ENCODE measurements at regions not wholly inside any gene's neighbourhood (a gene's known extent, or its start where the extent isn't known, plus 50 kb on each side); places are given as distances from the start of the nearest gene placed in this dataset.

DNA sequence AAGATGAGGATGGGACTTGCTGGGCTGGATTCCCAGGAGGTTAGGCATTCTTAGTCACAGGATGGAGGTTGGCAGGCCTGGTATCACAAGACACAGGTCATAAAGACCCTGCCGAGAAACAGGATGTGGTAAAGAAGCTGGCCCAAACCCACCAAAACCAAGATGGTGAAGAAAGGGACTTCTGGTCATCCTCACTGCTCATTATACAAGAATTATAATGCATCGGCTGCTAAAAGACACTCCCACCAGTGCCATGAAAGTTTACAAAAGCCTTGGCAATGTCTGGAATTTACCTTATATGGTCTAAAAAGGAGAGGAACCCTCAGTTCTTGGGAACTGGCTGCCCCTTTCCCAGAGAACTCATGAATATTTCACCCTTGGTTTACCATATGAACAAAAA, 345.5 kb upstream of the POM121L12 start:
- WGBS, result 74% methylated on average over 2 of the region's 2 CpGs
- Histone ChIP-seq H2AFZ (ENCODE audit: low read depth, low read length) (no peak overlapping the region), H3K9ac (ENCODE audit: low read length) (no peak overlapping the region), H2BK5ac (ENCODE audit: low read depth, low read length, poor library complexity, severe bottlenecking) (no peak overlapping the region), H3K36me3 (ENCODE audit: control insufficient read depth in 1 of 2, insufficient read depth in 2 of 2, low read depth in 1 of 2, low read length in 2 of 2) (no peaks in the 10 kb centered on the region), H2AK5ac (ENCODE audit: low read length, severe bottlenecking) (no peak overlapping the region), H3K79me1 (replicated peaks; ENCODE audit: low read length, poor library complexity, severe bottlenecking) (no peaks in the 10 kb centered on the region), H3K4me2 (ENCODE audit: low read length, poor library complexity, severe bottlenecking) (no peak overlapping the region), H2BK15ac (ENCODE audit: low read depth, poor library complexity, severe bottlenecking) (no peak overlapping the region), H2BK120ac (ENCODE audit: low read depth, low read length) (no peak overlapping the region), H3K4ac (ENCODE audit: low read depth in 1 of 2, low read length in 2 of 2) (no peak overlapping the region), H3K14ac (ENCODE audit: low read length in 2 of 2) (no peak overlapping the region), H3K4me3 (ENCODE audit: insufficient read depth in 1 of 2, low read depth in 1 of 2, low read length in 2 of 2) (no peak overlapping the region), H2BK12ac (ENCODE audit: low read length in 2 of 2) (no peak overlapping the region), H3K18ac (ENCODE audit: low read depth in 1 of 2, low read length in 2 of 2) (no peak overlapping the region), H4K8ac (ENCODE audit: low read length) (no peak overlapping the region), H3K9me3 (ENCODE audit: control insufficient read depth, low read length) (peaks cover 4% of the 10 kb centered on the region), H3K27ac (ENCODE audit: low read length, poor library complexity, severe bottlenecking) (no peak overlapping the region), H4K91ac (ENCODE audit: low read length) (no peak overlapping the region), H3K4me1 (ENCODE audit: control insufficient read depth, insufficient read depth, low read depth, low read length) (no peaks in the 10 kb centered on the region), H3K27me3 (ENCODE audit: control insufficient read depth in 1 of 2, insufficient read depth in 1 of 2, low read length in 2 of 2) (no peaks in the 10 kb centered on the region), H3K23ac (ENCODE audit: low read length in 2 of 2) (no peak overlapping the region)
- DNase-seq, result no peak

DNA sequence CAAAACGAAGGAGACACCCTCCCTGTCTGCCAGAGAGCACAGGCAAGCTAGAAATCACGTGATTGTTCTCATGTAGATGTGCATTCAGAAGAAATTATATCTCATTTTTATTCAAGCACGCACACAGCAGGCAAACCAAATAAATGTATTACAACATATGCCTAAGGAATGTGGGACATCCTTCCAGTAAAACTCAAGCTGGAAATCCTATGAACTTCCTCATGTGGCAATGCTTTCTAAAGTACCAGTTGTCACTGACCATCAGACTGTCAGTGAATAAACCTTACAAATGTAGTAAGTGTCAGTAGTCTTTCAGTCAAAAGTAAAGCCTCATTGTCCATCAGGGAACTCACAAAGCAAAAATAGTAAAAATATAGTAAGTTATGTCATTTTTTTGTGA, 350.1 kb upstream of the POM121L12 start:
- Histone ChIP-seq H2BK5ac (ENCODE audit: low read depth, low read length, poor library complexity, severe bottlenecking) (no peak overlapping the region), H3K9me3 (ENCODE audit: control insufficient read depth, low read length) (peaks cover 8% of the 10 kb centered on the region), H3K4me2 (ENCODE audit: low read length, poor library complexity, severe bottlenecking) (no peak overlapping the region), H2BK15ac (ENCODE audit: low read depth, poor library complexity, severe bottlenecking) (no peak overlapping the region), H2BK120ac (ENCODE audit: low read depth, low read length) (no peak overlapping the region), H4K8ac (ENCODE audit: low read length) (no peak overlapping the region), H2BK12ac (ENCODE audit: low read length in 2 of 2) (no peak overlapping the region), H3K23ac (ENCODE audit: low read length in 2 of 2) (no peak overlapping the region), H3K9ac (ENCODE audit: low read length) (no peak overlapping the region), H3K4ac (ENCODE audit: low read depth in 1 of 2, low read length in 2 of 2) (no peak overlapping the region), H2AFZ (ENCODE audit: low read depth, low read length) (no peak overlapping the region), H3K14ac (ENCODE audit: low read length in 2 of 2) (no peak overlapping the region), H3K18ac (ENCODE audit: low read depth in 1 of 2, low read length in 2 of 2) (no peak overlapping the region), H3K4me1 (ENCODE audit: control insufficient read depth, insufficient read depth, low read depth, low read length) (no peaks in the 10 kb centered on the region), H3K27me3 (ENCODE audit: control insufficient read depth in 1 of 2, insufficient read depth in 1 of 2, low read length in 2 of 2) (no peaks in the 10 kb centered on the region), H3K79me1 (replicated peaks; ENCODE audit: low read length, poor library complexity, severe bottlenecking) (no peaks in the 10 kb centered on the region), H3K4me3 (ENCODE audit: insufficient read depth in 1 of 2, low read depth in 1 of 2, low read length in 2 of 2) (no peak overlapping the region), H4K91ac (ENCODE audit: low read length) (no peak overlapping the region), H3K36me3 (ENCODE audit: control insufficient read depth in 1 of 2, insufficient read depth in 2 of 2, low read depth in 1 of 2, low read length in 2 of 2) (no peaks in the 10 kb centered on the region), H2AK5ac (ENCODE audit: low read length, severe bottlenecking) (no peak overlapping the region), H3K27ac (ENCODE audit: low read length, poor library complexity, severe bottlenecking) (no peak overlapping the region)
- DNase-seq, result no peak
- 33% methylated on average over 3 of the region's 3 CpGs for WGBS

DNA sequence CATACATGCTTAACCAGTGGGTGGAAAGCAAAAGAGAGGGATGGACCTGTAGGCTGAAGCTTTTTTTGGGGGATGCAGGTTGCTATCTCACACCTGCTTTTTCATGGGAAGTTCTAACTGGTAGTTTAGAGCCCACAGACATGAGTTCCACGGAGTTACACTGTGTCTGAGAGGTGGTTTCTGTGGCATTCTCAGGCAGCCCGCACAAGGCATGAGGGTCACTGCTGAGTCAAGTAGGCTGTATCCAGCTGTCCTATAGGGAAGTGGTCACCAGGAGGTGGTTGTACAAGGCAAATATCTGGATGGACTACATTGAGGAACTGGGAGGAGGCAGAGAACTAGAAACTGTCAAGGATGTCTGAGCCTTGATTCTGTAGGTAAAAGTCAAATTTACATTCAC, 351.0 kb upstream of the POM121L12 start:
- DNase-seq, result no peak
- H3K18ac ChIP-seq (ENCODE audit: low read depth in 1 of 2, low read length in 2 of 2), result no peak overlapping the region
- no peak overlapping the region for H4K8ac ChIP-seq (ENCODE audit: low read length)
- no peaks in the 10 kb centered on the region for H3K27me3 ChIP-seq (ENCODE audit: control insufficient read depth in 1 of 2, insufficient read depth in 1 of 2, low read length in 2 of 2)
- no peak overlapping the region for H2BK15ac ChIP-seq (ENCODE audit: low read depth, poor library complexity, severe bottlenecking)
- no peaks in the 10 kb centered on the region for H3K4me1 ChIP-seq (ENCODE audit: control insufficient read depth, insufficient read depth, low read depth, low read length)
- H2BK5ac ChIP-seq (ENCODE audit: low read depth, low read length, poor library complexity, severe bottlenecking), result no peak overlapping the region
- H3K4ac ChIP-seq (ENCODE audit: low read depth in 1 of 2, low read length in 2 of 2), result no peak overlapping the region
- H3K9me3 ChIP-seq (ENCODE audit: control insufficient read depth, low read length), result peaks cover 8% of the 10 kb centered on the region
- H3K4me2 ChIP-seq (ENCODE audit: low read length, poor library complexity, severe bottlenecking), result no peak overlapping the region
- no peak overlapping the region for H4K91ac ChIP-seq (ENCODE audit: low read length)
- H3K79me1 ChIP-seq (replicated peaks; ENCODE audit: low read length, poor library complexity, severe bottlenecking), result no peaks in the 10 kb centered on the region
- no peak overlapping the region for H2AFZ ChIP-seq (ENCODE audit: low read depth, low read length)
- no peak overlapping the region for H3K14ac ChIP-seq (ENCODE audit: low read length in 2 of 2)
- H2BK12ac ChIP-seq (ENCODE audit: low read length in 2 of 2), result no peak overlapping the region
- 68% methylated on average over 2 of the region's 2 CpGs for WGBS
- H3K9ac ChIP-seq (ENCODE audit: low read length), result no peak overlapping the region
- no peaks in the 10 kb centered on the region for H3K36me3 ChIP-seq (ENCODE audit: control insufficient read depth in 1 of 2, insufficient read depth in 2 of 2, low read depth in 1 of 2, low read length in 2 of 2)
- H3K4me3 ChIP-seq (ENCODE audit: insufficient read depth in 1 of 2, low read depth in 1 of 2, low read length in 2 of 2), result no peak overlapping the region
- no peak overlapping the region for H3K23ac ChIP-seq (ENCODE audit: low read length in 2 of 2)
- no peak overlapping the region for H2AK5ac ChIP-seq (ENCODE audit: low read length, severe bottlenecking)
- no peak overlapping the region for H2BK120ac ChIP-seq (ENCODE audit: low read depth, low read length)
- H3K27ac ChIP-seq (ENCODE audit: low read length, poor library complexity, severe bottlenecking), result no peak overlapping the region

DNA sequence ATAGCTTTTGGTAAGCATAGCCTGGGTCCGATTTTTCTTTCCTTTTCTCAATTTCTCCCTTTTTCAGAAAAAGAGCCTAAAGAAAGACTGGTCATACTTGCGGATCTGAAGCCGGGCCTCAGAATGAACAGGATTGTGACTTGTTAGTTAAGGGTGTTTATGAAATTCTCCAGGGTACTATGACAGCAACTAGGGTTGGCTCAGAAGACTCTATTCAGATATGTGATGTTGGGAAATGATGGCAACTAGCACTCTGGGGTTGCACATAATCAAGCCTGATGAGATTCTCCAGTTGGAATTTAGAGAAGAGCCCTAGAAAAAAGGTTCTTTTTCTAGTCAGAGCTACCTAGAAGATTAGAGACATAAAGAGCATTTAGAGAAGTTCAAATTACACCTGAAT, 352.4 kb upstream of the POM121L12 start:
- WGBS, result 62% methylated on average over 2 of the region's 3 CpGs
- Histone ChIP-seq H3K18ac (ENCODE audit: low read depth in 1 of 2, low read length in 2 of 2) (no peak overlapping the region), H3K9me3 (ENCODE audit: control insufficient read depth, low read length) (peaks cover 8% of the 10 kb centered on the region), H3K36me3 (ENCODE audit: control insufficient read depth in 1 of 2, insufficient read depth in 2 of 2, low read depth in 1 of 2, low read length in 2 of 2) (no peaks in the 10 kb centered on the region), H4K91ac (ENCODE audit: low read length) (no peak overlapping the region), H3K27ac (ENCODE audit: low read length, poor library complexity, severe bottlenecking) (no peak overlapping the region), H3K79me1 (replicated peaks; ENCODE audit: low read length, poor library complexity, severe bottlenecking) (no peaks in the 10 kb centered on the region), H2BK12ac (ENCODE audit: low read length in 2 of 2) (no peak overlapping the region), H2BK5ac (ENCODE audit: low read depth, low read length, poor library complexity, severe bottlenecking) (no peak overlapping the region), H2BK120ac (ENCODE audit: low read depth, low read length) (no peak overlapping the region), H2AFZ (ENCODE audit: low read depth, low read length) (no peak overlapping the region), H3K4ac (ENCODE audit: low read depth in 1 of 2, low read length in 2 of 2) (no peak overlapping the region), H3K23ac (ENCODE audit: low read length in 2 of 2) (no peak overlapping the region), H3K4me2 (ENCODE audit: low read length, poor library complexity, severe bottlenecking) (no peak overlapping the region), H2BK15ac (ENCODE audit: low read depth, poor library complexity, severe bottlenecking) (no peak overlapping the region), H3K9ac (ENCODE audit: low read length) (no peak overlapping the region), H3K14ac (ENCODE audit: low read length in 2 of 2) (no peak overlapping the region), H3K4me3 (ENCODE audit: insufficient read depth in 1 of 2, low read depth in 1 of 2, low read length in 2 of 2) (no peak overlapping the region), H3K4me1 (ENCODE audit: control insufficient read depth, insufficient read depth, low read depth, low read length) (no peaks in the 10 kb centered on the region), H3K27me3 (ENCODE audit: control insufficient read depth in 1 of 2, insufficient read depth in 1 of 2, low read length in 2 of 2) (no peaks in the 10 kb centered on the region), H4K8ac (ENCODE audit: low read length) (no peak overlapping the region), H2AK5ac (ENCODE audit: low read length, severe bottlenecking) (no peak overlapping the region)
- DNase-seq, result no peak

All from mesenchymal stem cell (in vitro differentiated cells and primary cell).